ENCODE measurements at regions not wholly inside any gene's neighbourhood (a gene's known extent, or its start where the extent isn't known, plus 50 kb on each side); places are given as distances from the start of the nearest gene placed in this dataset.

DNA sequence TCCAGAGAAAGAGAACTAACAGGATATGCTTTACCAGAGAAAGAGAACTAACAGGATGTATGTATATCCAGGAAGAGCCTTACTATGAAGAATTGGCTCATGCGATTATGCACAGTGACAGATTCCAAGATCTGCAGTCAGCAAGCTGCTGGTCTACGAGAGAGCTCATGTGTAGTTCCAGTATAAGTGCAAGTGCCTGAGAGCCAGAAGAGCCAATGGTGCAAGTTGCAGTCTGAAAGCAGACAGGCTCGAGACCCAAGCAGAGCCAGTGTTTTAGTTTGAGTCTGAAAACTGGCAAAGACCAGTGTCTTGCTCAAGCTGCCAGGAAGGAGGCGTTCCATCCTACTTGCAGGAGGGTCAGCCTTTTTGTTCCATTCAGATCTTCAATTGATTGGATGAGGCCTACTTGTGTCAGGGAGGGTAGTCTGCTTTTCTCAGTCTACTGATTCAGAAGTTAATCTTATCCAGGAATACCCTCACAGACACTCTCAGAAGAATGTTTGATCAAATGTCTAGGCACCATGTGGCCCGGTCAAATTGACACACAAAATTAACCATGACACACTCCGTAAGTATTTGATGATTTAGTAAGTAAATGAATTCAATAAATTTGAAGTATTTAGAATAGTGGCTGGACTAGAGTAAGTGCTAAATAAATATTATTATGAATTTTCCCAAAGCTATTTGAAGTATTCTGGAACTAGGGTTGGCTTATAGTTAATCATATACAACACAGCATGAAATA is 372.1 kb upstream of the SGCD start:
- Mint-ChIP-seq H3K36me3 (no peaks in the 10 kb centered on the region), H3K9me3 (no peaks in the 10 kb centered on the region), H3K27ac (no peak overlapping the region)
- ATAC-seq (no peak), DNase-seq (ENCODE audit: low spot score in 2 of 2) (no peak)

DNA sequence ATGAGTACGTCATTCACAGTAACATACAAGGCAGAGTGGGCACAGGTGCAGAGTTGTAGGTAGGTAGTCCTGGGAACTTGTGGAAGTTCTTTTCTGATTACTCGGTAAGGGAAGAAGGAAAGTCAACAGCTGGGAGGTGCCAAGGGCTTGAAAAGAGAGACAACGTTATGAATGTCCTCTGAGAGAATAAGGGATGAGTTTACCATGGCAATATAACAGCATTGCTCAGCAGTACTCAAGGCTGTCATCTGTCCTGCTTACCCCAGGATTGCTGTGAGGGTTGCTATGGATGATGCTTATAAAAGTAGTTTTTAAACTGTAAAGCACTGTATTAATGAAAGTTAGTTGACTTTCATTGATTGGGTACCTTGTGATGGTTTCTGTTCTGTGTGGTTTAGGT is 369.1 kb upstream of the SGCD start:
- ATAC-seq (no peak), DNase-seq (ENCODE audit: low spot score in 2 of 2) (no peak)
- Mint-ChIP-seq H3K27ac (no peak overlapping the region), H3K9me3 (no peaks in the 10 kb centered on the region), H3K36me3 (no peaks in the 10 kb centered on the region)

DNA sequence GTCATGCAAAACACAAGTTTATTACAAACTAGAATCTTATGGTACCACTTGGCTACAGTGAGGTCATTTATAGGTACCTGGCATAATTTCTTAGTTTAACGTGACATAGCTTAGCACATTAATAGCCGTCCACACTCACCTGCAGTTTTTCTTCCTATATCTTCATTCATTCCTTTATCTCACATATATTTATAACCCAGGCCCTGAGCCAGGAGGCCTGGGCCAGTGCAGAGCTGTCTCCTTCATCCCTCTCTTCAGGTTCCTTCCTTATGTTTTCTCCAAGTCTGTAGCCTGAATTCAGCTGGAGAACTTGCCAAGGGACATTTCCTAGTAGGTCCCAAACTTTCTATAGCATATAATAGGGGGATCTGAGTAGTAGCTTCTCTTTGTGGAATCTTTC is 367.9 kb upstream of the SGCD start:
- Mint-ChIP-seq H3K27ac (no peak overlapping the region), H3K36me3 (no peaks in the 10 kb centered on the region), H3K9me3 (no peaks in the 10 kb centered on the region)
- no peak for ATAC-seq
- no peak for DNase-seq (ENCODE audit: low spot score in 2 of 2)

DNA sequence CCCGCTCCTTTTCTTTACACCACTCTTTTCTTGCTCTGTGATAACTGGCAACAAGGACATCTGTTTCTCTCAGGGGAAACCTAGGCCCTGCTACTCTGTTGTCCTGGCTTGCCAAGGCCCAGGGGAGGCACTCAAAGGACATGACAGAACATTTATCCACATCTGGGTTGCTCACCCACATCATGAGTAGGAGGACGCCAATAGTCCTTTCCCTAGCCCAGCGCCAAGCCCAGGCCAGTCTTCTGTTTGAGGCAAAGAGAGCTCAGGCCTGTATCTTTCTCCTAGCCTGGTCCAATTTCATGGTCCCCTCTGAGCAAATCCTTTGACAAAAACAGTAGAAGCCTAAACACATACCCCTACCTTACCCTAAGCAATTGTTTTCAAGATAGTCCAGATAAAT is 366.8 kb upstream of the SGCD start:
- ATAC-seq, result no peak
- no peak overlapping the region for H3K27ac Mint-ChIP-seq

DNA sequence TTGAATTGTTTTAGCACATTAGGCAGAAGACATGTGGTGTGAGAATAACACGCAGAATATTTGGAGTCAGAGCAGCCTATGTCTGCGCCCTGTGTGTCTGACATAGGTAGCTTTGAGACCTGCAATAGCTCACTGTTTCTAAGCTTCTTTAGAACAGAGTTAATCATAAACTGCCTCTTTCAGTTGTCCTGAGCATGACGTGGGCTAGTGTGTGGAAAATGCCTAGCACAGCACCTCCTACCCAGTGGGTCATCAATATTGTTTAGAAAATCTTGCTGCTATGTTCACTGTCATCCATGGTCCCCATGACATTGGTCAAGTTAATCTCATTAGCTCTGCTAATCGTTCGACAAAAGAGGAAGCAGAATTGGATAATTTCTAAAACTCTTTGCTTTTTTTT is 357.4 kb upstream of the SGCD start:
- ATAC-seq (no peak), DNase-seq (ENCODE audit: low spot score in 2 of 2) (no peak)
- Mint-ChIP-seq H3K9me3 (peaks cover 5 to 11% of the 10 kb centered on the region in 2 donors), H3K27ac (no peak overlapping the region), H3K36me3 (peaks cover 0 to 6% of the 10 kb centered on the region in 2 donors)

More for the DNA sequence above, 366.8 kb upstream of the SGCD start:
- H3K36me3 Mint-ChIP-seq, result no peaks in the 10 kb centered on the region
- no peak for DNase-seq (ENCODE audit: low spot score in 2 of 2)
- H3K9me3 Mint-ChIP-seq, result no peaks in the 10 kb centered on the region

DNA sequence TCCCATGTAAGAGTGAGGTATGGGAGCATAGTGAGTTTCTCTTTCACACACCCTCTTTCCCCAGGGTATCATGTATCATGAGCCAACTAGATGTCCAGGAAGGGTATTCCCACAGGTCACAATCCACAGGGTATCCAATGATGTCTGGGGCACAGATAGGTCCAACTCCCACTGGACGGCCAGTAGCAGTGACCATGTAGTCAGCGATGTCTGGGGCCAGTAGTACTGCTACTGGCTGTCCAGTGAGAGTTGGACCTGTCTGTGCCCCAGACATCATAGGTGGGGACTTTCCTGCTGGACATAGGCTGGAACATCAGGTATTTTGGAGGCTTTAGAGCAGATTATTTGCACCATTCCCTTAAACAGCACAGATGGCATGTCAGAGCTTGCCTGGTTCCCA is 352.6 kb upstream of the SGCD start:
- DNase-seq (ENCODE audit: low spot score in 2 of 2) (no peak), ATAC-seq (no peak)
- H3K27ac Mint-ChIP-seq, result no peak overlapping the region
- H3K9me3 Mint-ChIP-seq, result no peaks in the 10 kb centered on the region
- no peaks in the 10 kb centered on the region for H3K36me3 Mint-ChIP-seq

DNA sequence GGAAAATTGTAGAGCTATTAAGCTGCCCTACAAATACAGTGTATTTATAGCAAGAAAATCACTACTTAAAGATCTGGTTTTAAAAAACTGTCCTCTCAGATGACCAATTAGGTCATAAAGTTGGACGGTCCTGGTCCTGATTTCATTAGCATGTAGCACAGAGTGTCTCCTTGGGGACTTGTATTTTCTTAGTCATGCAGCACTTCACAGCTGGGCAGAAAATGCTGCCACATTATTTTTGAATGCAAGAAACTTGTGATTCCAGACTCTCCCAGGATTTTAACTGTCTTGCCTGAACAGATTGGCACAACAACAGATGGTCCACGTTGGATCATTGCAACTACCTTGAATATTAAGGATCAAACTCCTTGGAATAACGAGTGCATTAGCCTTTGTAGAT is 348.1 kb upstream of the SGCD start:
- ATAC-seq (no peak), DNase-seq (ENCODE audit: low spot score in 2 of 2) (no peak)
- Mint-ChIP-seq H3K36me3 (no peaks in the 10 kb centered on the region), H3K9me3 (no peaks in the 10 kb centered on the region), H3K27ac (no peak overlapping the region)

DNA sequence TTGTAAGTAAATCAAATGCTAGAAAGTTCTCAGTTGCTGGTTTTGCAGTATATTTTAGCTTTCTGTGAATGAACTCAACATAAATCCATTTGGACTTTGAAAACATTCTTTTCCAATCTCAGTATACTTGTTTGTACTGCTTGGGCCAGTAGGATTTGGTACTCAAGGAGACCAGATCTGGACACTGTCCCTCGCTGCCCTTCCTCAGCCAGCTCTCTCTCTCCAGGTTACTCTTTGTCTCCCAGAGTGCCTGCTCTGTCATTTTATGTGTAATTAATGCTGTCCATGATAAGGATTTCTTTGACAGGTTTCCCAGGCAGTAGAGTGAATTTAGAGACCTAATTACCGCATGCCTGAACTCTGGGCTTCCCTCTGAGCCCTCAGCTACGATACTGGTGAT is 344.6 kb upstream of the SGCD start:
- DNase-seq (ENCODE audit: low spot score in 2 of 2) (no peak), ATAC-seq (no peak)
- H3K36me3 Mint-ChIP-seq, result no peaks in the 10 kb centered on the region
- no peaks in the 10 kb centered on the region for H3K9me3 Mint-ChIP-seq
- H3K27ac Mint-ChIP-seq, result no peak overlapping the region

DNA sequence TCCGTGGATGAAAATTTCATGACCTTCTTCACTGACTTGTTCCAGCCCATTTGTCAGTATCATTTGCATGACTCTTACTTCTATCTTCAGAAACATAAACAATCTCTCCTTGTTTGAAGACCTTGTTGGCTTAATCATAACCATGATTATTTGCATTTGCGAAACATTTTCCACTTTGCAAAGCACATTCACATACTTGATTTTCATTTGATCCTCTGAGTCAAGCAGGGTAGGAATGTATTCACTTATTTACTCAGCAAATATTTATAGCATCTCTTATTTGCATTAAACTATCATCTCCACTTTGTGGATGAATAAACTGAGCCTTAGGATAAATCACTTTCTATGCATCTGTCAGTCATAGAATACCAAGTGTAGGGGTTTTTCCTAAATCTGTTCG is 343.0 kb upstream of the SGCD start:
- no peak for ATAC-seq
- Mint-ChIP-seq H3K36me3 (no peaks in the 10 kb centered on the region), H3K27ac (no peak overlapping the region), H3K9me3 (no peaks in the 10 kb centered on the region)
- DNase-seq (ENCODE audit: low spot score in 2 of 2), result no peak

DNA sequence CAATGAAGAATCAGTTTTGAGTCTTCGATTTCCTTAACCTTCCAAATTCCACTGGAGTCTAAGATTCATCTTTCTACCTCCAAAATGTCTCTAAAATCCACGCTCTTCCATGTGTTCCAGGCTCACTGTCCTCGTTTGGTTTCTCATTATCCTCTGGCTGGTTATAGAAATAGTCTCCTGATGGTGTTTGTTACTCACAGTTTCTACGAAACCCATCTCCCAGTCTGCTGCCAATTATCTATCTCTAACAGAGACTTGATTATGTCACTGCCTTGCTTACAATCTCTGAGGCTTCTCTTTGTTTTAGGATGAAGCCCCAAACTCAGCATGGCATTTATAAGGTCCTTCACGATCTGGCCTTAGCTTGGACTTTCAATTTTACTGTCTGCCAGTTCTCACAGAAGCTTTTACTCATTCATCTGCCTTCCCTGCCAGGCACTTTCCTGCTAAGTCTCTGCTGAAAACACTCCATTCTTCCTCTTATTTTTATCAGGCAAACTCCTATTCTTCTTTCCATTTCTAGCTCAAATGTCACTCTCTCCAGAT is 339.6 kb upstream of the SGCD start:
- no peak overlapping the region for H3K27ac Mint-ChIP-seq
- H3K36me3 Mint-ChIP-seq, result no peaks in the 10 kb centered on the region
- ATAC-seq, result no peak
- no peaks in the 10 kb centered on the region for H3K9me3 Mint-ChIP-seq
- DNase-seq (ENCODE audit: low spot score in 2 of 2), result no peak

DNA sequence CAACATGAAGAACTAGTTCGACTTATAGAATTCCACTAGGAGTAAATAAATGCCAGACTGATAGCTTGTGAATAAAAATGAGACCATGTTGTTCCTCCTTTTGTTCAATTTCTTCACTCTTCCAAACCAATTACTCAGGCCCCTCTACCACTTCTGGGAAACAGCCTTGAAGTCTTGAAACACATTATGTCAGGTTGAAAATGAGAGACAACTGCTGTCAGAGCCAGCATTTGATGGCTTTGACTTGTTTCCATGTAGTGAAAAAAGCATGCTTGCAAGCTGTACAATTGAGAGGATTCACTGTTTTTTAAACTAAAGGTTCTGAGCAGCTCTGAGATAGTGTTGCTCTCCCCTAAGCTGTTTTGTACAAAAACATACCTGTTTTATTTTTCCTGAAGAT is 337.1 kb upstream of the SGCD start:
- H3K27ac Mint-ChIP-seq, result no peak overlapping the region
- DNase-seq (ENCODE audit: low spot score in 2 of 2) (no peak), ATAC-seq (no peak)
- no peaks in the 10 kb centered on the region for H3K36me3 Mint-ChIP-seq
- no peaks in the 10 kb centered on the region for H3K9me3 Mint-ChIP-seq

DNA sequence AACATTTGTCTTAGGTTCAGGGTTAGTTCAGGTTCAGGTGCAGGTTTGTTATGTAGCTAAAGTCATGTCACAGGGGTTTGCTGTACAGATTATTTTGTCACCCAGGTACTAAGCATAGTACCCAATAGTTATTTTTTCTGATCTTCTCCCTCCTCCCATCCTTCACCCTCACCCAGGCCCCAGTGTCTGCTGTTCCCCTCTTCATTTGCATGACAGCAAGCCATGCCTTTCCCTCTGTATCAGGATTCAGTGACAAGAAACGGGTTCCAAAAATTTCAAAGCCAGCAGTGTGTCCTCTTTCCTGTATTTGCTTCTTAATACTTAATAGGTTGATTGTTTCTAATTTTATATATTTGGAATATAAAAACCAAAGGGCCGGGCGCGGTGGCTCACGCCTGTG is 330.8 kb upstream of the SGCD start:
- no peaks in the 10 kb centered on the region for H3K36me3 Mint-ChIP-seq
- H3K27ac Mint-ChIP-seq, result no peak overlapping the region
- DNase-seq (ENCODE audit: low spot score in 2 of 2), result no peak
- ATAC-seq, result no peak
- no peaks in the 10 kb centered on the region for H3K9me3 Mint-ChIP-seq

DNA sequence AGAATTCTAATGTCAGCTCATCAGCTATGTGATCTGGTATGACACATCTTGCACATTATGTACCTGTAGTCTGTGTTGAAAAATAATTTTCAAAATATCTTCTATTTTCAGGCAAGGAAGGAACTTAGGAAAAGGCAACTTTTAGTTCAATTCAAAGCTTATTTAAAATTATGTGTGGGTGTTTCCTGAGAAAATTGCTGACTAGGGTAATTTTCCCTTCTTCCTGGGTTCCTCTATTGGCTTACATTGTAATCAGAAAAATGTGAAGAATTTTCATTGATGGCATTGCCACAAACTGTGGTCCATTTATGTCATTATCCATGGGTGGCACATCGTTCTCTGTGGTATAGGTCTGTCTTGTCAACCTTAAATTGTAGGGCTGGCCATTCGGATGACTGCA is 328.7 kb upstream of the SGCD start:
- H3K9me3 Mint-ChIP-seq, result no peaks in the 10 kb centered on the region
- no peaks in the 10 kb centered on the region for H3K36me3 Mint-ChIP-seq
- no peak for ATAC-seq
- H3K27ac Mint-ChIP-seq, result no peak overlapping the region
- DNase-seq (ENCODE audit: low spot score in 2 of 2), result no peak

DNA sequence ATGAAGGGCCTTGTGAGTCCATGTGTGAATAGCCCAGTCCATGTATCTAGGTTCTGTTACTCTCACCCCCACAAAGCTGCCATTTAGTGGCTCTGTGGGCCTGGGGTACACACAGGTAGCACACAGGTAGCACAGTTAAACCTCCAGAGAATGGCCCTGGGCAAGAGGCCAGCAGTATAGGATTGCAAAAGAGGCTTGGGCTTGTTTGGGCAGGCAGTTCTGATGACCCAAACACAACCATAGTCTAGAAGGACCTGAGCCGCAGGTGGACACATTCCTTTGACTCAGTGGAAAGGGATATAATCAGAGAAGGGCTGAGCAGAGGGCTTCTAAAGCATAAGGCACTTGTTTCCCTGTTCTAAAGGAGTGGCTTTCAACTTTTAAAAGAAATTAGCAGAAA is 326.8 kb upstream of the SGCD start:
- no peak for ATAC-seq
- no peak for DNase-seq (ENCODE audit: low spot score in 2 of 2)
- H3K36me3 Mint-ChIP-seq, result no peaks in the 10 kb centered on the region
- no peak overlapping the region for H3K27ac Mint-ChIP-seq
- no peaks in the 10 kb centered on the region for H3K9me3 Mint-ChIP-seq

DNA sequence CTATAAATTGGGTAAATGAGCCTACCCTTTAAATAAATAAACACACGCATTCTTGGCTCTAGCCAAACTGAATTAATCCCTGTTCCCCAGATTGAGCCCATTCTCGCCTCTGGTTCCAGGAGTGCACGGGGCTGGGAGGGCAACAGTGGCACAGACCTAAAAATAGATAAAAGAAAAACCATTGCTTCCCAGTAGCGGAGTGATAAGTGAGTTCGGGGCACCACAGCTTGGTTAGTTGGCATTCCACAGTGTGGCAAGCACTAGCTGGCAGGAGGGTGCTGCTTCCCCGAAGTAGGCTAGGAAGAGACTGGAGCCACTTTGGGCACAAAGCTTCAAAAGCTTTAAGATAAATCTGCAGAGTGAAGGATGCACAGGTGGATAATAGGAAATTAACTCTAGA is 322.2 kb upstream of the SGCD start:
- H3K9me3 Mint-ChIP-seq, result no peaks in the 10 kb centered on the region
- no peaks in the 10 kb centered on the region for H3K36me3 Mint-ChIP-seq
- ATAC-seq (no peak), DNase-seq (ENCODE audit: low spot score in 2 of 2) (no peak)
- no peak overlapping the region for H3K27ac Mint-ChIP-seq

DNA sequence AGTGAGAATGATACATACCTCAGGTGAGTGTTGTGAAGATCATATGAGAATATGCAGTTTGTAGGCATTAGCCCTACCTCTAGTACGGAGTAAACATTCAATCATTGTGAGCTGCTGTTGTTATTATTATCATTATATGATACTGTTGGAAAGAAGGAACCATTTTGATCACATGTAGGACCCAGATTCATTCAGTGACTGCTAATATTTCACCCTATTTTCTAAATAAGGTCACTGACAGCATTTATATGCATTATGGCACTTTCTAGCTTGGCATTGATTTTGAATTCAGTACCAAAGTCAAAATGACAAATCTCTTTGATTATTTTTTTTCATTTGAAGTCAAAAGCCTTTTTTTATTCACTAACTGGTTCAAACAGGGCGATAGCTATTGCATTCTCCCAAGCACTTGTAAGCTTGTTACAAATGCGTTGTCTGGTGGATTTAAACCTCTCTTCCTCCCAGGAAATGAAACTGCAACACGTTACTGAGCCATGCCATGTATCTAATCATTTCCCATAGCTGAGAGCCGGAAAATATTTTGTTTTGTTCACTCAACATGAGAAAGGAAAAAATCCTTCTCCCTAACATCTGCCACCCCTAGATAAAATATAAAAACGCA is 320.8 kb upstream of the SGCD start:
- no peak for ATAC-seq
- Mint-ChIP-seq H3K36me3 (no peaks in the 10 kb centered on the region), H3K9me3 (no peaks in the 10 kb centered on the region), H3K27ac (no peak overlapping the region)
- no peak for DNase-seq (ENCODE audit: low spot score in 2 of 2)

DNA sequence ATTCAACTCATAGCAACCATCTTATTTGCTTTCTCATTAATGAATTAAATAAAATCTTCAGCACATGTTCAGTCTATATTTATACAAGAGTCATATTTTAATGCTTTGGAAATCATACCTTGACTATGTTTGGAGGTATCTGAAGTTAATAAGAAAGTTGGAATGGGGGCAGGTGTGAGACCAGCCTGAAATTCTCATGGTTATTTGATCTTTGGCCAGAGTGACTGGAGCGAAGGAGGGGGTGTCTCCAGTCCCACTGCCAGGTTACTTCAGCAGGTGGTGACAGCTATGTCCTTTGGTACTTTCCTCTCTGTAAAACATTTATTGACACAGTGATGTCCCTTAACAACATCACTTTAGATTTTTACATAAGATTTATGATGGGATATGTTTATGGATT is 318.1 kb upstream of the SGCD start:
- no peak for DNase-seq (ENCODE audit: low spot score in 2 of 2)
- ATAC-seq, result no peak

DNA sequence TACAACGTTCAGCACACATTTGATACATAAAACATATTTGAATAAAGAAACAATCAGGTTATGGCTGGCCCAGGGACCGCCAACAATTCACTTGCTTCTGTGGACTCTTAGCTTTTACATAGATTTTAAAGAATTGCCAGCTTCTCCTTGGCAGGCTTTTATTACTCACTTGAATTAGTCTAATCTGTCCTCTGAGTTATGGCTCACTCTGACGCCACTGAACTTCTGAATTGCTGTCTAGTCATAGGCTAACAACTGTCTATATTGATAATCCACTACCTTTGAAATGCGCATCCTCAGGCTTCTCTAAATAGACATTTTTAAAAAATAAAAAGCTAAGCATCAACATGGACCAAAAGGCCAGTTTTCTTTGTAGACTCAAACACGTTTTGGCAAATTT is 317.4 kb upstream of the SGCD start:
- Mint-ChIP-seq H3K27ac (no peak overlapping the region), H3K9me3 (no peaks in the 10 kb centered on the region), H3K36me3 (no peaks in the 10 kb centered on the region)
- DNase-seq (ENCODE audit: low spot score in 2 of 2) (no peak), ATAC-seq (no peak)

More for the DNA sequence above, 318.1 kb upstream of the SGCD start:
- Mint-ChIP-seq H3K9me3 (no peaks in the 10 kb centered on the region), H3K27ac (no peak overlapping the region), H3K36me3 (no peaks in the 10 kb centered on the region)
